Spleen (tissue), 11 donors: ENCODE measurements at regions not wholly inside any gene's neighbourhood (a gene's known extent, or its start where the extent isn't known, plus 50 kb on each side); places are given as distances from the start of the nearest gene placed in this dataset.

Experiments used
- DNase-seq: peaks from one replicate; pipeline ENCODE4 v3.0.0-alpha.2; 2020
- H3K27ac ChIP-seq, 8 donors: fragments of 200-600 bp; sonication (generic) in 7 of 8; 1 replicate in 4 of 8; 2 replicates in 4 of 8; pipeline versions ENCODE4 v1.5.0 to v1.8.0; 2016 to 2021; ENCODE audit warnings: inconsistent platforms in 4 of 8, mild to moderate bottlenecking in 4 of 8, moderate library complexity in 1 of 8
- H3K27me3 ChIP-seq, 7 donors: fragments of 200-600 bp; sonication (generic) in 6 of 7; replicated peaks in 1 of 7; 1 replicate in 4 of 7; 2 replicates in 3 of 7; pipeline versions ENCODE4 v1.5.0 to v1.8.0; 2016 to 2021; ENCODE audit warnings: inconsistent platforms in 3 of 7, mild to moderate bottlenecking in 1 of 7
- H3K36me3 ChIP-seq, 6 donors: fragments of 200-600 bp; sonication (generic) in 5 of 6; 1 replicate in 4 of 6; 2 replicates in 2 of 6; pipeline versions ENCODE4 v1.5.0 to v1.8.0; 2016 to 2021; ENCODE audit warnings: inconsistent platforms in 2 of 6
- H3K4me1 ChIP-seq, 6 donors: fragments of 200-600 bp; sonication (generic) in 5 of 6; 1 replicate in 3 of 6; 2 replicates in 3 of 6; pipeline versions ENCODE4 v1.5.0 to v1.8.0; 2016 to 2021; ENCODE audit warnings: inconsistent platforms in 3 of 6
- H3K4me3 ChIP-seq, 8 donors: fragments of 200-600 bp; sonication (generic) in 7 of 8; 1 replicate in 4 of 8; 2 replicates in 4 of 8; pipeline versions ENCODE4 v1.5.0 to v1.8.0; 2016 to 2021; ENCODE audit warnings: inconsistent platforms in 4 of 8, mild to moderate bottlenecking in 4 of 8, moderate library complexity in 2 of 8
- H3K9me3 ChIP-seq, 8 donors: fragments of 200-600 bp; sonication (generic) in 7 of 8; 1 replicate in 4 of 8; 2 replicates in 4 of 8; pipeline versions ENCODE4 v1.5.0 to v1.8.0; 2016 to 2021; ENCODE audit warnings: inconsistent platforms in 4 of 8
- POLR2A ChIP-seq, 3 donors: fragments of 450-650 bp; IDR thresholded peaks; one replicate each; pipeline ENCODE4 v1.5.1; 2017; ENCODE audit warnings: antibody characterized with exemption in 3 of 3, mild to moderate bottlenecking in 1 of 3
- POLR2AphosphoS5 ChIP-seq, 3 donors: sonication (generic); formaldehyde crosslinking; IDR thresholded peaks; one replicate each; pipeline ENCODE4 v1.5.1; 2017; ENCODE audit warnings: antibody characterized with exemption in 3 of 3
- WGBS, 5 donors: extraction: QIAGEN DNeasy Blood & Tissue Kit in 3 of 5; methylation state at CpG; one replicate each; pipeline versions ENCODE4 v1.1.5 to v1.1.7; 2013 to 2018; 5-methylcytosine and 5-hydroxymethylcytosine counted together
- intact Hi-C: fragments of 100-400 bp; cut with DNase I; formaldehyde crosslinking; loops from one replicate; pipeline ENCODE4 v1.15.0; 2023; ENCODE audit warnings: low total_unique reads
- TF ChIP-seq, protein P1 (sequence below), 11 experiments: fragments of 200-600 bp in 7 of 11; fragments of 450-650 bp in 4 of 11; sonication (generic) in 4 of 11; IDR thresholded peaks in 8 of 11; conservative IDR thresholded peaks in 3 of 11; 1 replicate in 7 of 11; 2 replicates in 4 of 11; pipeline versions ENCODE4 v1.4.0 to v1.8.0; 2016 to 2021; ENCODE audit warnings: antibody characterized with exemption in 11 of 11, inconsistent platforms in 4 of 11, mild to moderate bottlenecking in 1 of 11
- donor health status: healthy with polysubstance abuse.
- donor health status: DM: no; HTN: no; CAD: no; lungs with moderate emphysema.
- donor health status: DM: no; HTN: no; CAD: no.
- donor health status: Bipolar disorder and iron deficiency.
- donor health status: healthy.
- donor health status: DM: no; HTN: no; CAD: no.
- donor health status: DM: yes; HTN: yes; CAD: no.

DNA sequence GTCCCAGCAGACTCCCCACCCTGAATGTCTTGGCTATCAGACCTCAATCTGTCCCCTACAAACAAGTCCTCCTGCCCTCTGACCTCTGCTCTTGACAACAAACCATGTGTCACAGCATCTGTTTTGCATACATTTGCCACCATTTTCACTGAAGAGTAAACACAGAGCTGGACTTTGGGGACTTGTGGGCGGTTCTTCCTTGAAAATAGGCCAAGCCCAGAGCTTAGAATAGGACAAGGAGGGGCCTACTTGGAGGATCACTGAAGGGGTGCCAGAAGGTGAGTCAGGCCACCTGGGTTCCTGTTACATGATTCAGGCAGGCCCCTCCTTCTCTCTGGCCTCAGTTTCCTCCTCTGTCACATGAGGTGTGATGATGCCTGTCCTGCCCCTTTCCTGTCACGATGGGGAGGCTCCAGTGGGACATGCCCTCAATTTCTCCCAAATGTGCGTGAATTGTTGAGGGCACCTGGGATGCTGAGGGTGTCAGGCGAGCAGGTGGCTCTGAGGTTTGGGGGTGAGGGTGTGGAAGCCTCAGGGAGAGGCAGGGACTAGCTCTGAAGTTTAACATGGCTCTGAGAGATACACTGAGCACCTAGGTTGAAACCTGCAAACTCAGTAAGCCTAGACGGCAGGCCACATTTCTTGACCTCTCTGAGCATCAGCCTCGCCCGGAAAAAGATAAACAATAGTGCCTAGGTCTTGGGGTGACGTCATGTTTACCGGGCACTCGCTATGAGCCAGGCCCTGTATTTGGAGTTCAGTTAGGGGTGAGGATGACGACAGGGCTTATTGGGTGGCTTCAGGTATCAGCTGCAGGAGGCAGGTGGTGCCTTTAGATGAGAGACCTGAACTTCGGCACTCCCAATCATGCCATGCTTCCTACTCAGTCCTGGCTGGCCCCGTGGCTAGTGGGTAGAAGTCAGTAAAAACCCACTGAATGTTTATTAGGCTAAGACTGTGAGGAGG lies 107.6 kb upstream of the PITX1 start:
- Histone ChIP-seq H3K4me1 (peaks cover 0 to 8% (median 0%) of the 10 kb centered on the region in 6 donors), H3K9me3 (no peaks in the 10 kb centered on the region), H3K4me3 (no peak overlapping the region), H3K36me3 (no peaks in the 10 kb centered on the region), H3K27me3 (no peaks in the 10 kb centered on the region), H3K27ac (peak overlapping the region in 2 of 8 donors; percentile 13 to 33)
- intact Hi-C loops: no loop called here
- no peak for DNase-seq
- TF ChIP-seq, protein P1, sequence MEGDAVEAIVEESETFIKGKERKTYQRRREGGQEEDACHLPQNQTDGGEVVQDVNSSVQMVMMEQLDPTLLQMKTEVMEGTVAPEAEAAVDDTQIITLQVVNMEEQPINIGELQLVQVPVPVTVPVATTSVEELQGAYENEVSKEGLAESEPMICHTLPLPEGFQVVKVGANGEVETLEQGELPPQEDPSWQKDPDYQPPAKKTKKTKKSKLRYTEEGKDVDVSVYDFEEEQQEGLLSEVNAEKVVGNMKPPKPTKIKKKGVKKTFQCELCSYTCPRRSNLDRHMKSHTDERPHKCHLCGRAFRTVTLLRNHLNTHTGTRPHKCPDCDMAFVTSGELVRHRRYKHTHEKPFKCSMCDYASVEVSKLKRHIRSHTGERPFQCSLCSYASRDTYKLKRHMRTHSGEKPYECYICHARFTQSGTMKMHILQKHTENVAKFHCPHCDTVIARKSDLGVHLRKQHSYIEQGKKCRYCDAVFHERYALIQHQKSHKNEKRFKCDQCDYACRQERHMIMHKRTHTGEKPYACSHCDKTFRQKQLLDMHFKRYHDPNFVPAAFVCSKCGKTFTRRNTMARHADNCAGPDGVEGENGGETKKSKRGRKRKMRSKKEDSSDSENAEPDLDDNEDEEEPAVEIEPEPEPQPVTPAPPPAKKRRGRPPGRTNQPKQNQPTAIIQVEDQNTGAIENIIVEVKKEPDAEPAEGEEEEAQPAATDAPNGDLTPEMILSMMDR (IDR thresholded peaks at IDR 0.05 in 8 of 11, conservative IDR thresholded peaks at IDR 0.05 in 3 of 11): no peak
- TF ChIP-seq POLR2A (IDR thresholded peaks at IDR 0.05) (no peak), POLR2AphosphoS5 (IDR thresholded peaks at IDR 0.05) (no peak)
- WGBS, 5 donors: 75 to 91% (median 85%) methylated on average over 13 of the region's 13 CpGs

DNA sequence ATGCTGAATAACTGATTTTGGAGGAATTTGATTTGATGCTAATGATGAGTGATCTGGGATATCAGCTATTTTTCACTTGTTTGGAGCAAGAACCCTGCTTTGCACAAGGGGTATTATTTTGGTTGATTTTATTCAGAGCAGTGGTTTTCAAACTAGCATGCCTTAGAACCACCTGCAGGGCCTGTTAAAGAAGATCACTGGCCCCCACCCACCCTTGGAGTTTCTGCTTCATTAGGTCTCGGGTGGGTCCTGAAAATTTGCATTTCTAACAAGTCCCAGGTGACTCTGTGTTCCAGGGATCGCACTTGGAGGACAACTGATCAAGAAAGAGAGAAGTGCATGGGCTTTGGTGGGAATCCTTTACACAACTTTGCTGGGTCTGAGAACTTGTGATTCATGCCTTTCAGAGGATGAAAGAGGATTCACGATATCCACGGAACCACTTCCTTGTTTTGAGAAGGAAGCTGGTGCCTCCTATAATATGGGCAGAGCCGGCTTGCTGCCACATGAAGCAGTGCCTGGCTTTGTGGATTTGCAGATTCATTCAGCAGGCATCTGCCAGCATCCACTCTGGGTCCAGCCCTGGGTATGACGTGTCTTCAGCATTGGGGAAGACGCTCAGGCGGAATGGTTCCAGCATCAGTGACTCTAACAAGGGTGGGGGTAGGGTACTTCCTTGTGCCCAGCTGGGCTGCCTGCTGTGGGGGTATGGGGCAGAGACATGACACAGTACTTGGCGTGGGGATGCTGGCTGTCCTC lies 106.6 kb upstream of the PITX1 start:
- H3K27me3 ChIP-seq: peaks cover 0 to 3% (median 0%) of the 10 kb centered on the region in 7 donors
- H3K9me3 ChIP-seq: no peaks in the 10 kb centered on the region
- no peak for DNase-seq
- no peaks in the 10 kb centered on the region for H3K36me3 ChIP-seq
- intact Hi-C loops: no loop called here
- 50 to 62% (median 58%) methylated on average over 8 to 9 of the region's 9 CpGs for WGBS, 5 donors
- H3K4me1 ChIP-seq: peaks cover 0 to 8% (median 0%) of the 10 kb centered on the region in 6 donors
- no peak overlapping the region for H3K4me3 ChIP-seq
- no peak for TF ChIP-seq POLR2AphosphoS5 (IDR thresholded peaks at IDR 0.05)
- no peak for TF ChIP-seq POLR2A (IDR thresholded peaks at IDR 0.05)
- TF ChIP-seq, protein P1 (IDR thresholded peaks at IDR 0.05 in 8 of 11, conservative IDR thresholded peaks at IDR 0.05 in 3 of 11): no peak
- peak overlapping the region in 2 of 8 donors; percentile 13 to 33 for H3K27ac ChIP-seq

DNA sequence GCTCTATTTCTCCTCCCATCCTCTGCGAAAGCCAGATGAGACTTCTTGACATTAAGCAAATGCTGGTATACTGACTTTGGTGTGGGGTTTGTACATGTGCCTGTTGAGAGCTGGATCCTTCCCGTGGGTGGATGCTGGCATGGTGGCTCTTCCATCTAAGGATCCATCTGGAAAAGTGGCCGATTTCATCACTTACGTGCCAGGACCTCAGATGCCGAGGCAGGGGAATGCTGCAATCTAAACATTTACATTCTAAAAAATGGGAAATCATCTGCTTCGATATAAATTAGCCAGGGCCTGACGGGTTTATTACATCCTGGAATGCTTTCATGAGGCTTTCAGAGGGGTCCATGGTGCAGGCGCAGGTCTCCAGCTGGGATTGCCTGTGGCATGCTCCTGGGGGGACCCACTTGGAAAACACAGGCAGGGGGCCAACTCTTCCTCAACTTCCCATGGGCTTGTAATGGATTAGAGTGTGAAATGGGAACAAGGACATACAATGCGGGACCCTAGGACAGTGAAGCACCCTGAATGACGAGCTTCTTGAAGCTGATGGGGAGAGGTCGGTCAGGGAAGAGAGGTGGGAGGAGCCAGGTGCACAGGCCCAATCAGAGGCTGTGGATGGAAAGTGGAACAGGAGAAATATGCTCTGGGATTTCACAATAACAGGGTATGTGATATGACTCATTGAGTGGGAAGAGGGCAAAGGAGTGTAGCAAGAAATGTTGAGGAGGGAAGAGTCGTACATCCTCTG lies 105.5 kb upstream of the PITX1 start:
- Histone ChIP-seq H3K9me3 (no peaks in the 10 kb centered on the region), H3K4me1 (peaks cover 0 to 8% (median 0%) of the 10 kb centered on the region in 6 donors), H3K4me3 (no peak overlapping the region), H3K36me3 (no peaks in the 10 kb centered on the region), H3K27me3 (peaks cover 0 to 7% (median 0%) of the 10 kb centered on the region in 7 donors), H3K27ac (no peak overlapping the region)
- TF ChIP-seq POLR2AphosphoS5 (IDR thresholded peaks at IDR 0.05) (no peak), POLR2A (IDR thresholded peaks at IDR 0.05) (no peak)
- TF ChIP-seq, protein P1 (IDR thresholded peaks at IDR 0.05 in 8 of 11, conservative IDR thresholded peaks at IDR 0.05 in 3 of 11): no peak
- intact Hi-C loops: no loop called here
- 61 to 73% (median 69%) methylated on average over 12 of the region's 12 CpGs for WGBS, 5 donors
- no peak for DNase-seq
